ENCODE measurements at regions not wholly inside any gene's neighbourhood (a gene's known extent, or its start where the extent isn't known, plus 50 kb on each side); places are given as distances from the start of the nearest gene placed in this dataset.

DNA sequence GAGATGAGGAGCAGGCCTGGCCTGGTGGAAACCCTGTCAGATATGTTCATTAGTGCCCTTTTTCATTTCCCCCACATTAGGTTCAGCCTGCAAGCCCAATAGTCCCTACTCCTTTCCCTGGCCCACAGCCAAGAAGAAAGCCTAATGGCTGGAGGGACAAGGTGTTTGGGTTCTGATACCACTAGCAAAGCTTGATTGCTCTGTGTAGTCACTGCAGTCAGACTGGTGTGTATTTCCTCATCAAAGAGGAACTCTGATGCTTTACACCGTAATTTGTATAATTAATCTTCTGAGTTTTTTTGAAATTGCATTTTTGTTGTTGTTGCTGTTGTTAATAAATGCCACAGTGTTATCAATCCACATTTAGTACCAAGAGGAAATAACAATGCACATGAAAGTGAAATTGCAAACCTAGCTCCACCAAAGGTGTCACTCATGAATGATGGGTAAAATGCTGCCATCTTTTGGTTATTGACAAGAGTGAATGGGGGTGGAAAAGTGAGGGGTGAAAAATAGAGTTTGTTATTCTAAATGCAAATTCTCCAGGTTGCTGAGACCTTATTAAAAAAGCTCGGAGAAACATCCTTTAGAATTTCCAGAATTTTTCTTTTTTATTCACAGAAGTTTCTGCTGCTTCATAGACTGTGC is 320.2 kb upstream of the POU3F2 start:
- peaks cover 17% of the 10 kb centered on the region for H3K4me1 Mint-ChIP-seq (ENCODE audit: low read depth, unreplicated experiment)
- no peak overlapping the region for H3K27ac Mint-ChIP-seq (ENCODE audit: unreplicated experiment)
- no peaks in the 10 kb centered on the region for H3K27me3 Mint-ChIP-seq (ENCODE audit: unreplicated experiment)
- H3K4me3 Mint-ChIP-seq (ENCODE audit: unreplicated experiment), result no peak overlapping the region
- no peaks in the 10 kb centered on the region for H3K36me3 Mint-ChIP-seq (ENCODE audit: unreplicated experiment)
- TF ChIP-seq, protein P1, sequence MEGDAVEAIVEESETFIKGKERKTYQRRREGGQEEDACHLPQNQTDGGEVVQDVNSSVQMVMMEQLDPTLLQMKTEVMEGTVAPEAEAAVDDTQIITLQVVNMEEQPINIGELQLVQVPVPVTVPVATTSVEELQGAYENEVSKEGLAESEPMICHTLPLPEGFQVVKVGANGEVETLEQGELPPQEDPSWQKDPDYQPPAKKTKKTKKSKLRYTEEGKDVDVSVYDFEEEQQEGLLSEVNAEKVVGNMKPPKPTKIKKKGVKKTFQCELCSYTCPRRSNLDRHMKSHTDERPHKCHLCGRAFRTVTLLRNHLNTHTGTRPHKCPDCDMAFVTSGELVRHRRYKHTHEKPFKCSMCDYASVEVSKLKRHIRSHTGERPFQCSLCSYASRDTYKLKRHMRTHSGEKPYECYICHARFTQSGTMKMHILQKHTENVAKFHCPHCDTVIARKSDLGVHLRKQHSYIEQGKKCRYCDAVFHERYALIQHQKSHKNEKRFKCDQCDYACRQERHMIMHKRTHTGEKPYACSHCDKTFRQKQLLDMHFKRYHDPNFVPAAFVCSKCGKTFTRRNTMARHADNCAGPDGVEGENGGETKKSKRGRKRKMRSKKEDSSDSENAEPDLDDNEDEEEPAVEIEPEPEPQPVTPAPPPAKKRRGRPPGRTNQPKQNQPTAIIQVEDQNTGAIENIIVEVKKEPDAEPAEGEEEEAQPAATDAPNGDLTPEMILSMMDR (IDR thresholded peaks at IDR 0.05; ENCODE audit: partially characterized antibody, unreplicated experiment), result no peak
- no peak for DNase-seq
- no peaks in the 10 kb centered on the region for H3K9me3 Mint-ChIP-seq (ENCODE audit: unreplicated experiment)

DNA sequence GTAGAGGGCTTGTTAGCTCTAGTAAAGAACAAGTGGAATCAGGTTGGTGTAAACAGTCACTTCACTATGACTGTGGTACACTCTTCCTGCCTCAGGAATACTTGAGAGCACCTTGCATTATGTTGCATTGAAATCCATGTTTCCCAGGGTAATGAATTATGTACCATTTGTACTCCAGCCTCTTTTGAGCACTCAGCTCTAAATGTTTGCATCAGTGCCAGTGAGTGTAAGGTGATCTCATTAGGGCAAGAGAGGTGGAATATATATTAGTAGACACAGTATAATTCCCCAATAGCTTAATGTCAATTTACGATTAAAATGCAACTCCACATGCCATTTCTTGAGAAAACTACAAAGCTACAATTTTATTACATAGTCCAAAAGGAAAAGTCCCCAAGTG is 319.6 kb upstream of the POU3F2 start:
- Mint-ChIP-seq H3K4me3 (ENCODE audit: unreplicated experiment) (no peak overlapping the region), H3K4me1 (ENCODE audit: low read depth, unreplicated experiment) (peaks cover 17% of the 10 kb centered on the region), H3K36me3 (ENCODE audit: unreplicated experiment) (no peaks in the 10 kb centered on the region), H3K27ac (ENCODE audit: unreplicated experiment) (no peak overlapping the region), H3K27me3 (ENCODE audit: unreplicated experiment) (no peaks in the 10 kb centered on the region), H3K9me3 (ENCODE audit: unreplicated experiment) (peaks cover 1% of the 10 kb centered on the region)
- DNase-seq, result no peak
- TF ChIP-seq, protein P1 (IDR thresholded peaks at IDR 0.05; ENCODE audit: partially characterized antibody, unreplicated experiment), result no peak

DNA sequence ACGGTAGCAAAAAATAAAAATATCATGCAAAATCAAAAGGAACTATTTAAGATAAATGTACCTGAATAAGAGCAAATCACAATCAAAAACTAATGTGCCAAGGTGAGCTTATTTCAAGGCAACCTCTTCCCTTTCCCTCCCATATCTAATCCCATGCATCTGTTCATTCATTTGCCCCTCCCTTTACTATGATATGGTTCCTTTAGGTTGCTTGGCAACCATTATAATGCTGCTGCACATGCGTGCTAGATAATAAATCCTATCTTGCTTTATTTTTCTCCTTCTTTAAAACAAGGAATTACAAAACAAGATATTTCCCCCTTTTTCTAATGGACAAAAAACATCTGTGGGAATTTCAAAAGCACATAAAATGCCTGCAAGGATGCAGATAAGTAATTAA is 318.2 kb upstream of the POU3F2 start:
- H3K36me3 Mint-ChIP-seq (ENCODE audit: unreplicated experiment), result no peaks in the 10 kb centered on the region
- no peaks in the 10 kb centered on the region for H3K27me3 Mint-ChIP-seq (ENCODE audit: unreplicated experiment)
- H3K4me3 Mint-ChIP-seq (ENCODE audit: unreplicated experiment), result no peak overlapping the region
- H3K4me1 Mint-ChIP-seq (ENCODE audit: low read depth, unreplicated experiment), result peaks cover 17% of the 10 kb centered on the region
- peaks cover 3% of the 10 kb centered on the region for H3K9me3 Mint-ChIP-seq (ENCODE audit: unreplicated experiment)
- TF ChIP-seq, protein P1 (IDR thresholded peaks at IDR 0.05; ENCODE audit: partially characterized antibody, unreplicated experiment), result no peak
- DNase-seq, result no peak
- H3K27ac Mint-ChIP-seq (ENCODE audit: unreplicated experiment), result no peak overlapping the region

DNA sequence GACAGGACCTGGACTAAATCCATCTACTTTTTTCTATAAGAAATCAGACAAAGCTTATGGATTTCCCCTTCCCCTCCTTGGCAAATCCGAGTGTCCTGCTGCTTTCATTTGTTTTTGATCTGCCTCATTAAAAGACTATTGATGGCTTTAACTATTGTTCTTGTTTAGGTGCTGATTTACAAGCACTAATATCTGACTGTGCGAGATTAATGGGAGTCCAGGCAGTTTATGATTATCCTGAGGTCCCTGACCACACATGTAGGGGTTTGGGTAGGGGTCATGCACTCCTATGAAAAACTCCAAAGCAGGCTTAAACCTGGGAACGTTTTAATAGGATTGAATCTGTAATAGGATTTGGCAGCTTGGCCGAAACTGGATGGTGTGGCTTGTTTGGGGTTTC is 317.5 kb upstream of the POU3F2 start:
- H3K27ac Mint-ChIP-seq (ENCODE audit: unreplicated experiment), result peak overlapping the region; percentile 40
- no peaks in the 10 kb centered on the region for H3K36me3 Mint-ChIP-seq (ENCODE audit: unreplicated experiment)
- H3K9me3 Mint-ChIP-seq (ENCODE audit: unreplicated experiment), result peaks cover 3% of the 10 kb centered on the region
- H3K27me3 Mint-ChIP-seq (ENCODE audit: unreplicated experiment), result no peaks in the 10 kb centered on the region
- TF ChIP-seq, protein P1 (IDR thresholded peaks at IDR 0.05; ENCODE audit: partially characterized antibody, unreplicated experiment), result no peak
- DNase-seq, result no peak
- H3K4me1 Mint-ChIP-seq (ENCODE audit: low read depth, unreplicated experiment), result peaks cover 17% of the 10 kb centered on the region
- H3K4me3 Mint-ChIP-seq (ENCODE audit: unreplicated experiment), result no peak overlapping the region

DNA sequence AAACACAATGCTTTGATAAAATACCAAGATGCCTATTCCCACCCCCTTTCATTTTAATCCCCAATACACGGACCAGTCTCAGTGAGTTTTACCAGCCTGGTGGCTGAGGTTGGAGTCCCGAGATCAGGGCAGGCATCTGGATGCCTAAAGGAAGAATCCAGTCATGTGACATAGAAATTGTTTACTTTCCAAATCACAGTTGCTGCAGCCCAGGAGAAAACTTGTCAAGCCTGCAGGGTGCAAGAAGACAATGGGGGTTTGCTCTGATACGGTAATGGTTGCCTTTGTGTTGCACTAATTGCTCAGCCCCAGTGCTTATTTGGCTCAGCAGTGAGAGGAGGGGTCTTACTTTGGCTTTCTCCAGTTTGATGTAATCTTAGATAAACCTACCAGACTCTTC is 308.5 kb upstream of the POU3F2 start:
- H3K4me1 Mint-ChIP-seq (ENCODE audit: low read depth, unreplicated experiment), result no peaks in the 10 kb centered on the region
- no peaks in the 10 kb centered on the region for H3K27me3 Mint-ChIP-seq (ENCODE audit: unreplicated experiment)
- TF ChIP-seq, protein P1 (IDR thresholded peaks at IDR 0.05; ENCODE audit: partially characterized antibody, unreplicated experiment), result no peak
- peaks cover 19% of the 10 kb centered on the region for H3K36me3 Mint-ChIP-seq (ENCODE audit: unreplicated experiment)
- H3K4me3 Mint-ChIP-seq (ENCODE audit: unreplicated experiment), result no peak overlapping the region
- H3K27ac Mint-ChIP-seq (ENCODE audit: unreplicated experiment), result no peak overlapping the region
- no peak for DNase-seq
- H3K9me3 Mint-ChIP-seq (ENCODE audit: unreplicated experiment), result peaks cover 3% of the 10 kb centered on the region

All from glutamatergic neuron (in vitro differentiated cells).